ENCODE measurements at regions not wholly inside any gene's neighbourhood (a gene's known extent, or its start where the extent isn't known, plus 50 kb on each side); places are given as distances from the start of the nearest gene placed in this dataset.

GRCh38 chr5:116859666-116860320, 285.2 kb upstream of the SEMA6A start (continued):
- TF ChIP-seq PRDM15 (CRISPR knock-in tag; IDR thresholded peaks at IDR 0.05) (no peak), REST (IDR thresholded peaks at IDR 0.05; ENCODE audit: low read depth, low read length) (no peak), TAF1 (IDR thresholded peaks at IDR 0.05; ENCODE audit: borderline replicate concordance, low read depth, low read length) (no peak), ZNF217 (IDR thresholded peaks at IDR 0.05) (no peak), IRF4 (IDR thresholded peaks at IDR 0.05; ENCODE audit: low read depth, low read length) (no peak)

All from GM12878 (cell line).